ENCODE measurements at regions not wholly inside any gene's neighbourhood (a gene's known extent, or its start where the extent isn't known, plus 50 kb on each side); places are given as distances from the start of the nearest gene placed in this dataset.

DNA sequence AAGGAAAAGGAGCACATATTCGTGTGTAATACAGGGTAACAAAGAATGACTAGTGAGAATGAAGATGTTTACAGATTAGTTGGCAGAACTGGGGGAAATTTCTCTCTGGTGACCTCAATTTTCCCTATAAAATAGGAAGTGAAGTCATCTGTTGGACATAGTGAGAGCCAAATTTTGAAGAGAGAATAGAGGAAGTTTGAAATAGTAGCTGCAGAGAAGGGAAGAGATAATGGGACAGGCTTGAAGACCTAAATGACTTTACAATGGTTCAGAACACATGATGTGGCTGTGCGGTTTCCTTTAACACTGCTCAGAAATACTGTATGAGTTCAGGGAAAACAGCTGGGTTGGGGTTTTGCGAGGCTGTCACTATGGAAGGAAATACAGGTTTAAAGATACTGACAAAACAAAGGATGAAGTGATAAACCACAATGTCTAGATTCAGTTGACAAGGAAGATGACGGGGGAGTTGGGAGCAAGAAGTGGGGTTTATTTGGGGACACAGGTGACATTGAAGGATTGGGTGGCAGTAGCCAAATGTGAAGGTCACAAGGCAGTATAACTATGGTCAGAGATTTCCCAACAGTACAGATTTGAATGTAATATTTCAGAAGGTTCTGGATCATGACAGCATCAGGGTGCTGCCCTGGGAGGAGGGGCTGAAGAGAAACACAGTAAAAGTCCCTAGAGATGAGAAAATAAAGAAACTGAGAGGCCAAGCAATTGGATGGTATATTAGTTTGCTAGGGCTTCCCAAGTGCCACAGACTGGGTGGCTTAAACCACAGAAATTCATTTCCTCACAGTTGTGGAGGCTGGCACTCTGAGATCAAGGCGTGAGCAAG lies 82.6 kb upstream of the TANK start:
- peaks cover 0 to 10% (median 0%) of the 10 kb centered on the region in 4 donors for H3K4me1 ChIP-seq
- H3K4me3 ChIP-seq: no peak overlapping the region
- no peaks in the 10 kb centered on the region for H3K27me3 ChIP-seq
- no peaks in the 10 kb centered on the region for H3K36me3 ChIP-seq
- H3K9me3 ChIP-seq: no peaks in the 10 kb centered on the region
- peak in 2 of 3 donors; percentile 46 to 65 for DNase-seq
- TF ChIP-seq POLR2A (IDR thresholded peaks at IDR 0.05) (no peak), CTCF (IDR thresholded peaks at IDR 0.05) (no peak)
- peak overlapping the region in 2 of 4 donors; percentile 14 to 57 for H3K27ac ChIP-seq

DNA sequence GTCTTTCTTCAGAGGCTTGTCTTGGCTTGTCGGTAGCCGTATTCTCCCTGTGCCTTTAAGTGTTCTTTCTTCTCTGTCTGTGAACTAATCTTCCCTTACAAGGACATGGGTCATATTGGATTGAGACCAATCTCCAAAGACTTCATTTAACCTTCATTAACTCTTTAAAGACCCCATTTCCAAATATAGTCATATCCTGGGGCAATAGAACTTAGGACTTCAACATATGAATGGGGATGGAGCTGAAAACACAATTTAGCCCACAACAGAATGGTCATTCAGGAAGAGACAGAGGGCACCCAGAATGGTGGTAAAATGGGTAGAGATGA lies 82.1 kb upstream of the TANK start:
- peak overlapping the region in 2 of 4 donors; percentile 14 to 19 for H3K27ac ChIP-seq
- TF ChIP-seq CTCF (IDR thresholded peaks at IDR 0.05): no peak
- TF ChIP-seq POLR2A (IDR thresholded peaks at IDR 0.05): no peak
- DNase-seq: no peak
- peaks cover 0 to 10% (median 0%) of the 10 kb centered on the region in 4 donors for H3K4me1 ChIP-seq
- no peaks in the 10 kb centered on the region for H3K27me3 ChIP-seq
- no peaks in the 10 kb centered on the region for H3K36me3 ChIP-seq
- no peak overlapping the region for H3K4me3 ChIP-seq
- H3K9me3 ChIP-seq: no peaks in the 10 kb centered on the region

DNA sequence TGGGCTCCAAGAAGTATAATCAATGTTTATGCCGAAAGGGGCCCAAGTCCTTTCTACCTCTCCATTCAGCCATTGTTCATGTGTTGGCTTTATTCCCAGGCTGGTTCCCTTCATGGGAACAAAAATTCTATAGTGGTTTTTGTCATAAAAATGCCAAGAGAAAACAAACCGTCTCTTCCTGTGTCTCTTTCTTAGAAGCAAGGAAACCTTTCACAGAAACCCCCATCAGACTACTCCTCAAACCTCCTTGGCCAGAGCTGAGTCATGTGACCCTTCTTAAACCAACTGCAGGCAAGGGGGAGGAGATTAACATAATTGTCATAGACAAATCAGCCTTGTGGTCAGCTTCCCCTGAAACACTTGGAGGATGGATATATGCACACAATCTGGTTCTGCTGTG lies 75.1 kb upstream of the TANK start:
- no peak overlapping the region for H3K27ac ChIP-seq

GRCh38 chr2:161088658-161089350 lies 71.4 kb upstream of the TANK start:
- H3K4me1 ChIP-seq: no peaks in the 10 kb centered on the region
- H3K27ac ChIP-seq: no peak overlapping the region
- no peaks in the 10 kb centered on the region for H3K27me3 ChIP-seq
- no peaks in the 10 kb centered on the region for H3K36me3 ChIP-seq
- H3K4me3 ChIP-seq: no peak overlapping the region
- DNase-seq: peak in 1 of 3 donors; percentile 21
- no peaks in the 10 kb centered on the region for H3K9me3 ChIP-seq
- TF ChIP-seq POLR2A (IDR thresholded peaks at IDR 0.05) (no peak), CTCF (IDR thresholded peaks at IDR 0.05) (no peak)

More for the DNA sequence above, 75.1 kb upstream of the TANK start:
- TF ChIP-seq POLR2A (IDR thresholded peaks at IDR 0.05) (no peak), CTCF (IDR thresholded peaks at IDR 0.05) (no peak)
- Histone ChIP-seq H3K9me3 (no peaks in the 10 kb centered on the region), H3K4me1 (no peaks in the 10 kb centered on the region), H3K36me3 (no peaks in the 10 kb centered on the region), H3K27me3 (no peaks in the 10 kb centered on the region), H3K4me3 (no peak overlapping the region)
- no peak for DNase-seq

GRCh38 chr2:161090411-161090810 lies 69.8 kb upstream of the TANK start:
- Histone ChIP-seq H3K27me3 (no peaks in the 10 kb centered on the region), H3K27ac (no peak overlapping the region), H3K4me1 (no peaks in the 10 kb centered on the region), H3K4me3 (no peak overlapping the region), H3K36me3 (no peaks in the 10 kb centered on the region), H3K9me3 (no peaks in the 10 kb centered on the region)
- DNase-seq: peak in 2 of 3 donors; percentile 46 to 65
- TF ChIP-seq POLR2A (IDR thresholded peaks at IDR 0.05) (no peak), CTCF (IDR thresholded peaks at IDR 0.05) (no peak)

Data from Peyer's patch (tissue), 4 donors.